Right cardiac atrium (tissue), 5 donors: ENCODE measurements at regions not wholly inside any gene's neighbourhood (a gene's known extent, or its start where the extent isn't known, plus 50 kb on each side); places are given as distances from the start of the nearest gene placed in this dataset.

Experiments used
- ATAC-seq, 2 donors: fragments of 200-7000 bp; cut with Tn5 transposase; one replicate each; pipeline versions ENCODE4 v1.8.0 to v1.9.1; 2020; ENCODE audit warnings: moderate library complexity in 2 of 2, mild to moderate bottlenecking in 1 of 2
- DNase-seq, 3 donors: peaks; one replicate each; pipeline ENCODE4 v3.0.0-alpha.2; 2020
- H3K27ac ChIP-seq: one replicate; pipeline ENCODE4 v1.5.1; 2013; ENCODE audit warnings: mild to moderate bottlenecking, low read length, control low read depth, moderate library complexity
- H3K27me3 ChIP-seq: one replicate; pipeline ENCODE4 v1.6.1; 2013; ENCODE audit not compliant: control insufficient read depth, insufficient read depth
- H3K4me1 ChIP-seq: one replicate; pipeline ENCODE4 v1.6.1; 2013; ENCODE audit warnings: low read length; ENCODE audit not compliant: control insufficient read depth, insufficient read depth
- H3K4me3 ChIP-seq: one replicate; pipeline ENCODE4 v1.5.1; 2013; ENCODE audit warnings: low read length, control low read depth
- H3K9me3 ChIP-seq: one replicate; pipeline ENCODE4 v1.6.1; 2013; ENCODE audit warnings: low read length; ENCODE audit not compliant: control insufficient read depth
- WGBS: extraction: QIAGEN DNeasy Blood & Tissue Kit; methylation state at CpG from one replicate; pipeline ENCODE4 v1.1.7; 2013; 5-methylcytosine and 5-hydroxymethylcytosine counted together
- intact Hi-C, 4 donors: fragments of 100-400 bp; cut with DNase I; formaldehyde crosslinking; loops; one replicate each; pipeline versions ENCODE4 v1.11.0 to v1.14.0; 2022 to 2023
- donor health status: healthy with polysubstance abuse.
- donor health status: DM: no; HTN: yes; CAD: no.
- donor health status: DM: no; HTN: no; CAD: no.
- donor health status: DM: no; HTN: yes; CAD: no; lungs with severe emphysema.
- donor health status: DM: yes; HTN: yes; CAD: no.

DNA sequence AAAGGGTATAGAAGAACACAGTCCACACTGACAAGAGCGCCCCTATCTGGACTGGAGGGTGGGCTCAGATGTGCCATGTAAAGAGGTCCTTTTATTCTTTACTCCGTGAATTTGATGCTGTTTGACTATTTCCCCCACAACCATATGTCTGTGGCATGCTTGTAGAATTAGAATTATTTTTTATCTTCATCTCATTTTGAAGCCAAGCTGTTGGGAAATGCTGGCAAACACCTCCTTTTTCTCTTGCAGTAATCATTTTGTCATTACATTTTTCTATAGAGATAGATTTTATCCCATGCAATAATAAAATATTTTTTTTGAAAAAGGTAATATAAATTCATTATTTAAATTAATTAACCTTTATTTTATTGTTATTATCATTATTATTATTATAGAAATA is 926.6 kb upstream of the AUTS2 start:
- ATAC-seq: no peak
- DNase-seq: no peak
- no peaks in the 10 kb centered on the region for H3K4me1 ChIP-seq
- H3K9me3 ChIP-seq: no peaks in the 10 kb centered on the region
- no peak overlapping the region for H3K4me3 ChIP-seq
- intact Hi-C loops: no loop called here
- WGBS: 80% methylated on average over 2 of the region's 2 CpGs
- H3K27ac ChIP-seq: no peak overlapping the region
- H3K27me3 ChIP-seq: peaks cover 2% of the 10 kb centered on the region

- no peaks in the 10 kb centered on the region for H3K27me3 ChIP-seq
- no peak for ATAC-seq
- H3K4me1 ChIP-seq: no peaks in the 10 kb centered on the region
- H3K4me3 ChIP-seq: no peak overlapping the region
- intact Hi-C loops: no loop called here
- no peaks in the 10 kb centered on the region for H3K9me3 ChIP-seq
- no peak overlapping the region for H3K27ac ChIP-seq
- WGBS: 91% methylated on average over 3 of the region's 3 CpGs
- DNase-seq: no peak
These were observed 923.4 kb upstream of the AUTS2 start for GRCh38 chr7:68674826-68675225.

- H3K27ac ChIP-seq: no peak overlapping the region
- no peak overlapping the region for H3K4me3 ChIP-seq
- intact Hi-C loops: no loop called here
- ATAC-seq (no peak), DNase-seq (no peak)
- H3K9me3 ChIP-seq: no peaks in the 10 kb centered on the region
- no peaks in the 10 kb centered on the region for H3K27me3 ChIP-seq
- WGBS: 63% methylated on average over 13 of the region's 13 CpGs
- H3K4me1 ChIP-seq: no peaks in the 10 kb centered on the region
These were observed 921.3 kb upstream of the AUTS2 start for GRCh38 chr7:68676813-68677535.

DNA sequence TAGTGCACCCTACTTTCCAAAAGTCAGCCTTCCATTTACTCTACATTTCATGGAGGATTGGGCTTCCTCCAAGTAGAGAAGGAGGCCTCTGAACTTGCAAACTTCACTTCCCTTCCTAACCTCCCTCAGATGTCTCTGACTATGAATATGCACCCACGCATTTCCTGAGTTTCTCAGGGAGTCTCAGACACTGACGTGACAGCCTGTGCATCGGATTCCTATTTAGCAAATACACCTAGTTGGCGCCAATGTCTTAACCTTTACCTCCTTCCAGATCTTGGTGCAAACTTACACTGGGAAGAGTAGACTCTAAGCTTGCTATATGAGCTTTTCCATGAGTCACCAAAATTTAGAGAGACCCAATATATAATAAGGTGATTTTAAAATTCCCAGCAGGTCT is 920.1 kb upstream of the AUTS2 start:
- Histone ChIP-seq H3K27ac (no peak overlapping the region), H3K4me3 (no peak overlapping the region), H3K9me3 (no peaks in the 10 kb centered on the region), H3K27me3 (no peaks in the 10 kb centered on the region), H3K4me1 (no peaks in the 10 kb centered on the region)
- intact Hi-C loops: no loop called here
- no peak for DNase-seq
- 66% methylated on average over 4 of the region's 4 CpGs for WGBS
- no peak for ATAC-seq

DNA sequence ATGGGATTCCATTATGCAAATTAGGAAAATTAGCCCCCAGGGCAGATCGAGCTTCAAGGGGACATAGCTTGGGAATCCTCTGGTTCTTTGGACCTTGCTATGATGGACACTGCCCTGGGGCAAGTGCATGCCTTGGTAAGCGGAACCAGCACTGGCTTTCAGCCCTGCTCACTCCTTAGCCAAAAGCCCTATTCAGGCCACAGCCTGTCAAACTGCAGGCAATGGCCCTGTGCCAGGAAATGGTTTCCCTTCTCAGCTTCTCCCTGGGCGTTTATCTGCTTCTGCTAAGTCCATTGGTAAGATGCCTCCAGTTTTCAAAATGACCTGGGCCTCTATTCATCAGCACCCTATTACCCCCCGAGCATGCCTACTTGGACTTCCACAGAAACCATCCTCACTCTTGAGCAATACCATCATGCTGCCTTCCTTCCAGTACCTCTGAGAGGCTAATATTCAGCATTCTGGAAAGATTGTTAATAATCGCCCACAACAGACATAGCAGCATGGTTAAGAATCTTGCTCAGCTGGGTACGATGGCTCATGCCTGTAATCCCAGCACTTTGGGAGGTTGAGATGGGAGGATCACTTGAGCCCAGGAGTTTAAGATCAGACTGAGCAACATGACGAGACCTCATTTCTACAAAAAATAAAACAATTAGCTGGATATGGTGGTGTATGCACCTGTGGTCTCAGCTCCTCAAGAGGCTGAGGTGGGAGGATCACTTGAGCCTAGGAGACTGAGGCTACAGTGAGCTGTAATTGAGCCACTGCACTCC is 918.6 kb upstream of the AUTS2 start:
- DNase-seq (peak in 1 of 3 donors; percentile 51), ATAC-seq (no peak)
- no peaks in the 10 kb centered on the region for H3K4me1 ChIP-seq
- H3K9me3 ChIP-seq: no peaks in the 10 kb centered on the region
- WGBS: 77% methylated on average over 7 of the region's 7 CpGs
- intact Hi-C loops: loop anchor here in 1 of 4 donors (5.0 kb wide), 1 partner anchor 497 kb away; no protein-coding TSS in a partner anchor
- H3K27ac ChIP-seq: no peak overlapping the region
- no peak overlapping the region for H3K4me3 ChIP-seq
- no peaks in the 10 kb centered on the region for H3K27me3 ChIP-seq

GRCh38 chr7:68680235-68680872 is 917.9 kb upstream of the AUTS2 start:
- Histone ChIP-seq H3K27me3 (no peaks in the 10 kb centered on the region), H3K27ac (no peak overlapping the region), H3K4me1 (no peaks in the 10 kb centered on the region), H3K9me3 (no peaks in the 10 kb centered on the region), H3K4me3 (no peak overlapping the region)
- no peak for DNase-seq
- no peak for ATAC-seq
- 73% methylated on average over 1 of the region's 1 CpG for WGBS
- intact Hi-C loops: loop anchor here in 1 of 4 donors (5.0 kb wide), 1 partner anchor 498 kb away; no protein-coding TSS in a partner anchor

DNA sequence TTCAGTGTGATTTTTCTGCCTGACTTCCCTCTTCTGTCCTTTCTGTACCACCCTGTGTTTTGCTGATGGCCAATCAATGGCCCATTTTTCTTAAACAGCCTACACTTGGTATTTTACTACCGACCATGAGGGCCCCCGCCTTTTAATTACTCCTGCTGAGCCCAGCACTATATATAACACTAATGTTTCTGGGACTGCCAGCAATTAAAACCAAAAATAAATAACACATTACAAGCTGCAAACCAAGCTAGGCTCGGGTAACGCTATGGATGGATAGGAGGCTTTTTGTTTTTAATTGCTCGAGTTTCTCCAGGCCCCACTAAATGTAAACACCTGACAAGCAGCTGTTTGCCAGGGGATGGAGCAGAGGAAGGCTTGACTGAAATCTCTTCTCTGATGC is 915.4 kb upstream of the AUTS2 start:
- intact Hi-C loops: loop anchor here in 1 of 4 donors (5.0 kb wide), 1 partner anchor 501 kb away; no protein-coding TSS in a partner anchor
- Histone ChIP-seq H3K9me3 (no peaks in the 10 kb centered on the region), H3K27me3 (no peaks in the 10 kb centered on the region), H3K27ac (no peak overlapping the region), H3K4me3 (no peak overlapping the region), H3K4me1 (no peaks in the 10 kb centered on the region)
- no peak for ATAC-seq
- no peak for DNase-seq
- WGBS: 68% methylated on average over 5 of the region's 5 CpGs

- Histone ChIP-seq H3K9me3 (no peaks in the 10 kb centered on the region), H3K4me1 (no peaks in the 10 kb centered on the region), H3K27me3 (no peaks in the 10 kb centered on the region), H3K27ac (no peak overlapping the region), H3K4me3 (no peak overlapping the region)
- intact Hi-C loops: loop anchor here in 1 of 4 donors (5.0 kb wide), 1 partner anchor 502 kb away; no protein-coding TSS in a partner anchor
- DNase-seq (no peak), ATAC-seq (no peak)
- WGBS: 81% methylated on average over 8 of the region's 8 CpGs
These were observed 913.9 kb upstream of the AUTS2 start for GRCh38 chr7:68684246-68684839.

DNA sequence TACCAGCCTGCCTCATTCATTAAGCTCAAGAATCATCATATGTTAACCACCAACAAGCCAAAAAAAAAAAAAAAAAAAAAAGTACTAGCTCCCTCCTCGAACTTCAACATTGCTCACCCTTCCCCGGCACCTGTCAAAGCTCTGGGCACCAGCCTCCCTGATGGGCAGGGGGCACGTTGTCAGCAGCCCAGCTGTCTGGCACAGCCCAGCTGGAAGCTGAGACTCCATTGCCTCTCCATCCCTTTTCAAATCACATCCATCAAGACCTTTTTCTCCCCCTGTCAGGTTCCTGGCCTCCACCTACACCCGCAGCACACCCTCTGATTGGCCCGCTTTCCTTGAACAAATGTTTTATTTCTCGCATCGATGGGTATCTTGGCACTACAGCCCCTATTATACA is 913.3 kb upstream of the AUTS2 start:
- Histone ChIP-seq H3K4me3 (no peak overlapping the region), H3K4me1 (no peaks in the 10 kb centered on the region), H3K27ac (no peak overlapping the region), H3K27me3 (no peaks in the 10 kb centered on the region), H3K9me3 (no peaks in the 10 kb centered on the region)
- ATAC-seq (no peak), DNase-seq (no peak)
- intact Hi-C loops: loop anchor here in 1 of 4 donors (5.0 kb wide), 1 partner anchor 503 kb away; no protein-coding TSS in a partner anchor
- WGBS: 87% methylated on average over 7 of the region's 7 CpGs

GRCh38 chr7:68688416-68689086 is 909.7 kb upstream of the AUTS2 start:
- no peak for ATAC-seq
- Histone ChIP-seq H3K27ac (no peak overlapping the region), H3K27me3 (no peaks in the 10 kb centered on the region), H3K9me3 (peaks cover 2% of the 10 kb centered on the region), H3K4me1 (no peaks in the 10 kb centered on the region), H3K4me3 (no peak overlapping the region)
- no peak for DNase-seq
- 70% methylated on average over 8 of the region's 8 CpGs for WGBS
- intact Hi-C loops: no loop called here
